ENCODE measurements at regions not wholly inside any gene's neighbourhood (a gene's known extent, or its start where the extent isn't known, plus 50 kb on each side); places are given as distances from the start of the nearest gene placed in this dataset.

DNA sequence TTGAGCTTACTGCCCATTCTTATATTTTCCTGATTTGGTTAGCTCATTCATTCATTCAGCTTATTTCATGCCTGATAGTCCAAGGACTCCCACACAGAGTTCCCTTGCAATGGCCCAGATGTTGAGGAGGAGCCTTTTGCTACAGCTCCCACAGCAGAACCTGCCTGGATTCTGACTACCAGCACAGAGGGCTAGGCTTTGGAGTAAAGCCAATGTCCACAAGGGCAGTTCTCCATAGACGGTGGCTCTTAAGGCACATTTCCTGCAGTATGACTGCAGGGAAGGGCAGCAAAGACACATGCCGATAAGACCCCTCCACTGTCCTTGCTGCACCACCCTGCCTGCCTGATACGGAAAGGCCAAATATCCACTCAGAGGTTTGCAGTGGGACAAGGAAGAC lies 112.3 kb upstream of the SYNDIG1 start:
- no peak for DNase-seq
- no TSS peak for BruUV-seq (replicated peaks)
- no peak overlapping the region for H3K27ac ChIP-seq
- no peak overlapping the region for H3K4me3 ChIP-seq
- no peaks in the 10 kb centered on the region for H4K20me1 ChIP-seq (ENCODE audit: insufficient read depth)
- no peaks in the 10 kb centered on the region for H3F3A ChIP-seq (ENCODE audit: insufficient read depth, low read depth)
- no peaks in the 10 kb centered on the region for H3K4me1 ChIP-seq (replicated peaks; ENCODE audit: insufficient read depth)
- CTCF ChIA-PET: no interaction called here
- no peaks in the 10 kb centered on the region for H3K9me2 ChIP-seq (ENCODE audit: insufficient read depth)
- no peak for TF ChIP-seq EZH2 (IDR thresholded peaks at IDR 0.05; ENCODE audit: low read depth)
- H3K36me3 ChIP-seq (ENCODE audit: low read depth): no peaks in the 10 kb centered on the region
- H3K9me3 ChIP-seq (ENCODE audit: insufficient read depth, low read depth): peaks cover 5% of the 10 kb centered on the region; the same call in 1 of the 2 replicates
- H2AFZ ChIP-seq: no peak overlapping the region
- H3K27me3 ChIP-seq (ENCODE audit: insufficient read depth, low read depth): no peaks in the 10 kb centered on the region
- no peak overlapping the region for H3K4me2 ChIP-seq
- intact Hi-C loops (cut with micrococcal nuclease; ENCODE audit: unreplicated experiment): no loop called here
- no peaks in the 10 kb centered on the region for H3K79me2 ChIP-seq (ENCODE audit: low read depth)
- POLR2A ChIA-PET (ENCODE audit: unreplicated experiment): no interaction called here

DNA sequence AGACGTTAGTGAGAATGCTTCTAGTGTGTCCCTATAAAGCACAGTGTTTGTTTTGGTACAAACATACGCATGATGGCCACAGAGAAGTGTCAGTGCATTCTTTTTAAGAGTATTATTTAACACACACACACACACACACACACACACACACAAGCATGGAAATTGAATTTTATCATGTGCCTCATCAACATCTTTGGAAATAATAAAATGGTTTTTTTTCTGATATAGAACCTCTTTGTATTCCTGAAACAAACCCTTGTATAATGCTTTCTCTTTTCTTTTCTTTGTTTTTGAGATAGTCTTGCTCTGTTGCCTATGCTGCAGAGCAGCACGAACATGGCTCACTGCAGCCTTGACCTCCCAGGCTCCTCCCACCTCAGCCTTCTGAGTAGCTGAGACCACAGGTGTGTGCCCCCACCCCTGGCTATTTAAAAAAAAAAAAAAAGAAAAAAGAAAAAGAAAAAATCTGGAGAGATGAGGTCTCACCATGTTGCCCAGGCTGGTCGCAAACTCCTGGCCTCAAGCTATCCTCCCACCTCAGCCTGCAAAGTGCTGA lies 116.2 kb upstream of the SYNDIG1 start:
- DNase-seq: no peak
- Histone ChIP-seq H3K4me1 (replicated peaks; ENCODE audit: insufficient read depth) (no peaks in the 10 kb centered on the region), H3K4me3 (no peak overlapping the region), H3K79me2 (ENCODE audit: low read depth) (no peaks in the 10 kb centered on the region), H3K27ac (no peak overlapping the region), H3K27me3 (ENCODE audit: insufficient read depth, low read depth) (no peaks in the 10 kb centered on the region), H3K9me2 (ENCODE audit: insufficient read depth) (no peaks in the 10 kb centered on the region), H4K20me1 (ENCODE audit: insufficient read depth) (no peaks in the 10 kb centered on the region), H3K9me3 (ENCODE audit: insufficient read depth, low read depth) (no peaks in the 10 kb centered on the region), H3K4me2 (no peak overlapping the region), H3K36me3 (ENCODE audit: low read depth) (no peaks in the 10 kb centered on the region), H3F3A (ENCODE audit: insufficient read depth, low read depth) (no peaks in the 10 kb centered on the region), H2AFZ (no peak overlapping the region)
- intact Hi-C loops (cut with micrococcal nuclease; ENCODE audit: unreplicated experiment): no loop called here
- CTCF ChIA-PET: no interaction called here
- POLR2A ChIA-PET (ENCODE audit: unreplicated experiment): interaction anchor here (0.5 to 0.7 kb wide), 2 partner anchors 8 to 17 kb away, joined by 3 to 5 read pairs; no protein-coding TSS in a partner anchor
- BruUV-seq (replicated peaks): no TSS peak
- TF ChIP-seq, protein P1, sequence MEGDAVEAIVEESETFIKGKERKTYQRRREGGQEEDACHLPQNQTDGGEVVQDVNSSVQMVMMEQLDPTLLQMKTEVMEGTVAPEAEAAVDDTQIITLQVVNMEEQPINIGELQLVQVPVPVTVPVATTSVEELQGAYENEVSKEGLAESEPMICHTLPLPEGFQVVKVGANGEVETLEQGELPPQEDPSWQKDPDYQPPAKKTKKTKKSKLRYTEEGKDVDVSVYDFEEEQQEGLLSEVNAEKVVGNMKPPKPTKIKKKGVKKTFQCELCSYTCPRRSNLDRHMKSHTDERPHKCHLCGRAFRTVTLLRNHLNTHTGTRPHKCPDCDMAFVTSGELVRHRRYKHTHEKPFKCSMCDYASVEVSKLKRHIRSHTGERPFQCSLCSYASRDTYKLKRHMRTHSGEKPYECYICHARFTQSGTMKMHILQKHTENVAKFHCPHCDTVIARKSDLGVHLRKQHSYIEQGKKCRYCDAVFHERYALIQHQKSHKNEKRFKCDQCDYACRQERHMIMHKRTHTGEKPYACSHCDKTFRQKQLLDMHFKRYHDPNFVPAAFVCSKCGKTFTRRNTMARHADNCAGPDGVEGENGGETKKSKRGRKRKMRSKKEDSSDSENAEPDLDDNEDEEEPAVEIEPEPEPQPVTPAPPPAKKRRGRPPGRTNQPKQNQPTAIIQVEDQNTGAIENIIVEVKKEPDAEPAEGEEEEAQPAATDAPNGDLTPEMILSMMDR (conservative IDR thresholded peaks at IDR 0.05): no peak
- no peak for TF ChIP-seq EZH2 (IDR thresholded peaks at IDR 0.05; ENCODE audit: low read depth)

DNA sequence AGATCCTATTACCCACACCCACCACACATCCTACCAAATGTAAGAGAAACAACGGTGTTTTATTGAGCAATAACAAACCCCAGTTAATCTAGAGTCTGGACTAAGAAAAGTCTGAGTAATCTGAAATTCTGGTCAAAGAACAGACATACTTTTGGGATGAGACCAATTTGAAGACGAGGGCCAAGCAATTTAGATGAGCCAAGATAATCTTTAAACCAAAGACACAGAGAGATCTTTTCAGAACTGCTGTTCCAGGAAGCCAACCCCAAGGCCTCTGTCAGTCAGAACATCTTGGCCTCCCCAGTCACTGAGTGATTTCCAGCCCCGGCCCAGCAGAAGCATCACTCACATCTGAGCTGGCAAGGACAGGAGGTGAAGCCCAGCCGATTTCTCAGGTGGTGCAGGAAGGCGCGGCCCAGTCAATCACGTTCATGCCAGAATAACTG lies 118.5 kb upstream of the SYNDIG1 start:
- Histone ChIP-seq H3K4me2 (no peak overlapping the region), H3K9me2 (ENCODE audit: insufficient read depth) (no peaks in the 10 kb centered on the region), H3K27ac (no peak overlapping the region), H3F3A (ENCODE audit: insufficient read depth, low read depth) (no peaks in the 10 kb centered on the region), H2AFZ (no peak overlapping the region), H3K9me3 (ENCODE audit: insufficient read depth, low read depth) (no peaks in the 10 kb centered on the region), H4K20me1 (ENCODE audit: insufficient read depth) (no peaks in the 10 kb centered on the region), H3K79me2 (ENCODE audit: low read depth) (no peaks in the 10 kb centered on the region), H3K4me3 (no peak overlapping the region), H3K4me1 (replicated peaks; ENCODE audit: insufficient read depth) (no peaks in the 10 kb centered on the region), H3K36me3 (ENCODE audit: low read depth) (no peaks in the 10 kb centered on the region), H3K27me3 (ENCODE audit: insufficient read depth, low read depth) (no peaks in the 10 kb centered on the region)
- TF ChIP-seq, protein P1 (conservative IDR thresholded peaks at IDR 0.05): no peak
- TF ChIP-seq EZH2 (IDR thresholded peaks at IDR 0.05; ENCODE audit: low read depth): no peak
- ChIA-PET POLR2A (ENCODE audit: unreplicated experiment) (no interaction called here), CTCF (no interaction called here)
- no TSS peak for BruUV-seq (replicated peaks)
- intact Hi-C loops (cut with micrococcal nuclease; ENCODE audit: unreplicated experiment): no loop called here
- no peak for DNase-seq

DNA sequence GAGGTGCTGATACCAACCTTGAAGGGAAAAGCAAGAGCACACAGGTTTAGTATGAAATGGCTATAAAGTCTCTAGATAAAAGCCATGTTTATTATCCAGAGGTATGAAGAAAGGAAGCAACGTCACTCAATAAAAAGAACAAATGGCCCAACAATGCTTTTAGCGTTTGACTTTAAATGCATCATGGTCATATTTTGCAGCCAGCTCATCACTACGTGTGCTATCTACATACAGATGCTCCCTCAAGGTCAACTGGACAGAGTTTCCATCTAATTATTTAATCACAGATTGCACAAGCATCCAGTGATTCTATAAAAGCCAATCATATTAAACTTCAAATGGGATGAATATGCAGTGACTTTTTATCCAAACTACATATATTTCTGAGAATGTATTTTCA lies 127.6 kb upstream of the SYNDIG1 start:
- no peaks in the 10 kb centered on the region for H3K9me3 ChIP-seq (ENCODE audit: insufficient read depth, low read depth)
- BruUV-seq (replicated peaks): no TSS peak
- H2AFZ ChIP-seq: no peak overlapping the region
- ChIA-PET POLR2A (ENCODE audit: unreplicated experiment) (no interaction called here), CTCF (no interaction called here)
- H3K27ac ChIP-seq: no peak overlapping the region
- no peaks in the 10 kb centered on the region for H3K27me3 ChIP-seq (ENCODE audit: insufficient read depth, low read depth)
- no peaks in the 10 kb centered on the region; the same call in 1 of the 2 replicates for H3K9me2 ChIP-seq (ENCODE audit: insufficient read depth)
- DNase-seq: no peak
- TF ChIP-seq EZH2 (IDR thresholded peaks at IDR 0.05; ENCODE audit: low read depth): no peak
- TF ChIP-seq, protein P1 (conservative IDR thresholded peaks at IDR 0.05): no peak
- H3K79me2 ChIP-seq (ENCODE audit: low read depth): no peaks in the 10 kb centered on the region
- no peaks in the 10 kb centered on the region for H3K36me3 ChIP-seq (ENCODE audit: low read depth)
- peaks cover 12% of the 10 kb centered on the region for H3K4me1 ChIP-seq (replicated peaks; ENCODE audit: insufficient read depth)
- intact Hi-C loops (cut with micrococcal nuclease; ENCODE audit: unreplicated experiment): no loop called here
- no peak overlapping the region for H3K4me2 ChIP-seq
- no peak overlapping the region for H3K4me3 ChIP-seq
- H4K20me1 ChIP-seq (ENCODE audit: insufficient read depth): no peaks in the 10 kb centered on the region
- H3F3A ChIP-seq (ENCODE audit: insufficient read depth, low read depth): peaks cover 10% of the 10 kb centered on the region
